ENCODE measurements at regions not wholly inside any gene's neighbourhood (a gene's known extent, or its start where the extent isn't known, plus 50 kb on each side); places are given as distances from the start of the nearest gene placed in this dataset.
"Not testable (repeated sequence)": the region's sequence is repeated elsewhere in the genome, so short reads cannot be mapped to it uniquely, and the experiment has no call there.

- TF ChIP-seq ZNF592 (IDR thresholded peaks at IDR 0.05); GABPA (tag; conservative IDR thresholded peaks at IDR 0.05; ENCODE audit: low read depth); ETS1 (conservative IDR thresholded peaks at IDR 0.05; ENCODE audit: control insufficient read depth, low read depth, low read length); RAD21 (CRISPR knock-in tag; conservative IDR thresholded peaks at IDR 0.05 in 1 of 2, IDR thresholded peaks at IDR 0.05 in 1 of 2); TAF15 (IDR thresholded peaks at IDR 0.05; ENCODE audit: low read depth, low read length); CBX8 (IDR thresholded peaks at IDR 0.05; ENCODE audit: borderline replicate concordance, extremely low read depth, low read depth, low read length, poor library complexity, severe bottlenecking); CTCF (IDR thresholded peaks at IDR 0.05 in 2 of 3, conservative IDR thresholded peaks at IDR 0.05 in 1 of 3; ENCODE audit: insufficient read depth in 2 of 3, low read depth in 1 of 3, low read length in 3 of 3); SIX5 (IDR thresholded peaks at IDR 0.05; ENCODE audit: borderline replicate concordance in 1 of 2, insufficient read depth in 1 of 2, low read depth in 1 of 2, low read length in 2 of 2); ILF3 (IDR thresholded peaks at IDR 0.05; ENCODE audit: borderline replicate concordance): not testable (repeated sequence)
These were observed 55.0 kb downstream of the OR11H2 start for GRCh38 chr14:19658706-19659105.
